Sigmoid colon (tissue), 4 donors: ENCODE measurements at regions not wholly inside any gene's neighbourhood (a gene's known extent, or its start where the extent isn't known, plus 50 kb on each side); places are given as distances from the start of the nearest gene placed in this dataset.

Experiments
- CTCF ChIP-seq, 4 experiments: fragments of 450-650 bp in 3 of 4; fragments of 200-600 bp in 1 of 4; IDR thresholded peaks; one replicate each; pipeline ENCODE4 v1.5.1; 2016 to 2019; ENCODE audit warnings: antibody characterized with exemption in 4 of 4, mild to moderate bottlenecking in 3 of 4, moderate library complexity in 2 of 4
- EP300 ChIP-seq, 4 donors: sonication (generic); formaldehyde crosslinking; IDR thresholded peaks; one replicate each; pipeline ENCODE4 v1.6.1; 2017; ENCODE audit warnings: antibody characterized with exemption in 4 of 4
- POLR2A ChIP-seq, 2 donors: fragments of 450-650 bp; IDR thresholded peaks; one replicate each; pipeline ENCODE4 v1.6.1; 2016; ENCODE audit warnings: antibody characterized with exemption in 2 of 2, mild to moderate bottlenecking in 2 of 2, moderate library complexity in 2 of 2
- POLR2AphosphoS5 ChIP-seq, 4 donors: sonication (generic); formaldehyde crosslinking; IDR thresholded peaks; one replicate each; pipeline ENCODE4 v1.6.1; 2017; ENCODE audit warnings: antibody characterized with exemption in 4 of 4

GRCh38 chr20:55253781-55254180 is 751.5 kb downstream of the CBLN4 start:
- TF ChIP-seq CTCF (IDR thresholded peaks at IDR 0.05) (no peak), POLR2A (IDR thresholded peaks at IDR 0.05) (no peak), EP300 (IDR thresholded peaks at IDR 0.05) (no peak), POLR2AphosphoS5 (IDR thresholded peaks at IDR 0.05) (no peak)
